ENCODE measurements at regions not wholly inside any gene's neighbourhood (a gene's known extent, or its start where the extent isn't known, plus 50 kb on each side); places are given as distances from the start of the nearest gene placed in this dataset.

DNA sequence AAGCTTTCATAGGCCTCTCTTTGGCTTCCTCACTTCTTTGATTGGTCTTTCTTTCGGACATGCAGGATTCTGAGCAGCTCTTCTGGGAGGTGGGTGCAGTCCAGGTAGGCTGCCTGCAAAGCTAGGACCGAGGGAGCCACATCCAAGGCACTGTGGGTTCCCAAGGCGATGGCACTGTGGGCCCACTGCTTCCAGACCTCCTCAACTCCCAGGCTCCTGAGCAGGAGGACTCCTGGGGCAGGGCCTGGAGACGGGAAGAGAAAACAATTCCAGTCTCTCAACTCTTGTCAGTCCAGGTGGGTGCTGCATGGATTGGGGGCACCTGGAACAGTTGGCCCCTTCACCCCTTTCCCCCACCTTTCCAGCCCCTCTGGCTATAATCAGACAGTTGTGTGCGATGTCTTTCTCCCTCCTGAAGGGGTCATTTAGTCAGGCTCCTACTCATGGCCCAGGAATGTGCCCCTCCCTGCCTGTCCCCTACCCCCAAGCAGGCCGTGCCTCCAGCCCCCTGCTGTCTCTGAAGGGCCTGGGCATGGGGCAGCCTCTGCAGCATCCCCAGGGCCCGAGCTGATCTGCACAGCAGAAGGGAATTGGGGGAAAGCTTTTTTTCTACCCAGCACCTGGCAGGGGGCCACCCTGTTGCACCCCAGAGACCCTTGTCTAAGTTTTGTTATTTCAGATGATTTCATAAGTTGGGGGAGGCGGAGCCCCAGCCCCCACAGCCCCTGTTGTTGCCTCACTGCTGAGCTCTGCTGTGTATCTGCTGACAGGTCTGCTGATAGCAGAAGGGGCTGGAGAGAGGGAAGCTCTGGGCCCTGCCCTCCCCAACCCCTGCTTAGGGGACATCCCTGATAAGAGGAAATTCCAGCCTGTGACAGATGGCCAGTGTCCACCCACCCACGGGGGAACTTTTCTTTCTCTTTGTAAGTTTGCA, 330.3 kb downstream of the SEC14L1 start (continued):
- TF ChIP-seq ZNF281 (CRISPR knock-in tag; IDR thresholded peaks at IDR 0.05) (no peak), MYBL2 (CRISPR knock-in tag; IDR thresholded peaks at IDR 0.05) (no peak), ZBTB21 (CRISPR knock-in tag; IDR thresholded peaks at IDR 0.05; ENCODE audit: borderline replicate concordance) (no peak), SOX15 (CRISPR knock-in tag; IDR thresholded peaks at IDR 0.05) (no peak)

GRCh38 chr17:77471984-77472461, 331.3 kb downstream of the SEC14L1 start:
- Mint-ChIP-seq H3K4me1 (peaks cover 94% of the 10 kb centered on the region), H3K36me3 (peaks cover 24% of the 10 kb centered on the region), H3K27me3 (ENCODE audit: low read depth) (no peaks in the 10 kb centered on the region), H3K27ac (peak overlapping the region; percentile 95), H3K9me3 (no peaks in the 10 kb centered on the region; the same call in 1 of the 2 replicates), H3K4me3 (peak overlapping the region; percentile 35)
- no peak for TF ChIP-seq MXD4 (CRISPR knock-in tag; IDR thresholded peaks at IDR 0.05; ENCODE audit: borderline replicate concordance)
- no peak for TF ChIP-seq ATF1 (CRISPR knock-in tag; IDR thresholded peaks at IDR 0.05)
- TF ChIP-seq USF2 (CRISPR knock-in tag; IDR thresholded peaks at IDR 0.05) = no peak
- TF ChIP-seq, protein P1, sequence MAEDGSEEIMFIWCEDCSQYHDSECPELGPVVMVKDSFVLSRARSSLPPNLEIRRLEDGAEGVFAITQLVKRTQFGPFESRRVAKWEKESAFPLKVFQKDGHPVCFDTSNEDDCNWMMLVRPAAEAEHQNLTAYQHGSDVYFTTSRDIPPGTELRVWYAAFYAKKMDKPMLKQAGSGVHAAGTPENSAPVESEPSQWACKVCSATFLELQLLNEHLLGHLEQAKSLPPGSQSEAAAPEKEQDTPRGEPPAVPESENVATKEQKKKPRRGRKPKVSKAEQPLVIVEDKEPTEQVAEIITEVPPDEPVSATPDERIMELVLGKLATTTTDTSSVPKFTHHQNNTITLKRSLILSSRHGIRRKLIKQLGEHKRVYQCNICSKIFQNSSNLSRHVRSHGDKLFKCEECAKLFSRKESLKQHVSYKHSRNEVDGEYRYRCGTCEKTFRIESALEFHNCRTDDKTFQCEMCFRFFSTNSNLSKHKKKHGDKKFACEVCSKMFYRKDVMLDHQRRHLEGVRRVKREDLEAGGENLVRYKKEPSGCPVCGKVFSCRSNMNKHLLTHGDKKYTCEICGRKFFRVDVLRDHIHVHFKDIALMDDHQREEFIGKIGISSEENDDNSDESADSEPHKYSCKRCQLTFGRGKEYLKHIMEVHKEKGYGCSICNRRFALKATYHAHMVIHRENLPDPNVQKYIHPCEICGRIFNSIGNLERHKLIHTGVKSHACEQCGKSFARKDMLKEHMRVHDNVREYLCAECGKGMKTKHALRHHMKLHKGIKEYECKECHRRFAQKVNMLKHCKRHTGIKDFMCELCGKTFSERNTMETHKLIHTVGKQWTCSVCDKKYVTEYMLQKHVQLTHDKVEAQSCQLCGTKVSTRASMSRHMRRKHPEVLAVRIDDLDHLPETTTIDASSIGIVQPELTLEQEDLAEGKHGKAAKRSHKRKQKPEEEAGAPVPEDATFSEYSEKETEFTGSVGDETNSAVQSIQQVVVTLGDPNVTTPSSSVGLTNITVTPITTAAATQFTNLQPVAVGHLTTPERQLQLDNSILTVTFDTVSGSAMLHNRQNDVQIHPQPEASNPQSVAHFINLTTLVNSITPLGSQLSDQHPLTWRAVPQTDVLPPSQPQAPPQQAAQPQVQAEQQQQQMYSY (CRISPR knock-in tag; IDR thresholded peaks at IDR 0.05) = no peak
- TF ChIP-seq, protein P2, sequence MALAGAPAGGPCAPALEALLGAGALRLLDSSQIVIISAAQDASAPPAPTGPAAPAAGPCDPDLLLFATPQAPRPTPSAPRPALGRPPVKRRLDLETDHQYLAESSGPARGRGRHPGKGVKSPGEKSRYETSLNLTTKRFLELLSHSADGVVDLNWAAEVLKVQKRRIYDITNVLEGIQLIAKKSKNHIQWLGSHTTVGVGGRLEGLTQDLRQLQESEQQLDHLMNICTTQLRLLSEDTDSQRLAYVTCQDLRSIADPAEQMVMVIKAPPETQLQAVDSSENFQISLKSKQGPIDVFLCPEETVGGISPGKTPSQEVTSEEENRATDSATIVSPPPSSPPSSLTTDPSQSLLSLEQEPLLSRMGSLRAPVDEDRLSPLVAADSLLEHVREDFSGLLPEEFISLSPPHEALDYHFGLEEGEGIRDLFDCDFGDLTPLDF (CRISPR knock-in tag; IDR thresholded peaks at IDR 0.05) = no peak
- TF ChIP-seq TP53 (CRISPR knock-in tag; IDR thresholded peaks at IDR 0.05) = no peak
- TF ChIP-seq IRF2 (CRISPR knock-in tag; IDR thresholded peaks at IDR 0.05; ENCODE audit: borderline replicate concordance, low read depth) = no peak
- TF ChIP-seq ZNF416 (CRISPR knock-in tag; IDR thresholded peaks at IDR 0.05) = no peak
- TF ChIP-seq PRRX2 (CRISPR knock-in tag; IDR thresholded peaks at IDR 0.05) = no peak
- TF ChIP-seq ATF2 (CRISPR knock-in tag; IDR thresholded peaks at IDR 0.05; ENCODE audit: borderline replicate concordance, low read depth) = no peak
- POLR2A ChIA-PET = interaction anchor here (1.4 to 1.5 kb wide), 2 partner anchors 36 to 52 kb away, joined by 3 to 6 read pairs; no protein-coding TSS in a partner anchor
- CTCF ChIA-PET = interaction anchor here (0.7 to 3.2 kb wide), 11 partner anchors 10 to 486 kb away, joined by 3 to 51 read pairs (median 4); partner anchors contain the start of gene TNRC6C
- DNase-seq (ENCODE audit: low spot score) (no peak), ATAC-seq (no peak; the same call in 1 of the 2 replicates)

Measured in WTC11 (cell line).